GM19043 (cell line): ENCODE measurements at regions not wholly inside any gene's neighbourhood (a gene's known extent, or its start where the extent isn't known, plus 50 kb on each side); places are given as distances from the start of the nearest gene placed in this dataset.

Source experiments
- ATAC-seq: cut with Tn5 transposase; IDR thresholded peaks from one replicate; pipeline ENCODE4 v1.9.1; 2021; ENCODE audit warnings: low read depth; ENCODE audit not compliant: unreplicated experiment

GRCh38 chr4:186017801-186018200, 51.2 kb upstream of the TLR3 start:
- ATAC-seq, result no peak

DNA sequence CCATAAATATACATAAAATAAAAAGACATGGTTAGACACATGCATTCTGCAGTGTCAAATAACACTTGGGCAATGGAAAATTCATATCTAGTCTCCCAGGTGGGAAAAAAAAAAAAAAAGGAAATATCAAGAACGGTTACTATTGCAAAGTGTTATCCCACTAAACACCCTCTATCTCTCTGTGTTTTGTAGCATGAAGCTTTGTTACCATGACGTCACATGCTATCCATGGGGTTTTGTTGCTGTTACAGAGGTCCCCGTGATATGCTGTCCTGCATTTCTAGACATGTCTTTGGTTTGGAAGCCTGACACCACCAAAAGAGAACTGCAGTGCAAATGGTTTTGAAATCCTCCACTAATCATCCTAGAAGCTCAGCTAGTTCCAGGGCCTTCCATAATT, 50.7 kb upstream of the TLR3 start:
- ATAC-seq, result no peak

- ATAC-seq, result no peak
Observed at GRCh38 chr4:186018784-186019183, 50.2 kb upstream of the TLR3 start.
